ENCODE measurements at regions not wholly inside any gene's neighbourhood (a gene's known extent, or its start where the extent isn't known, plus 50 kb on each side); places are given as distances from the start of the nearest gene placed in this dataset.

DNA sequence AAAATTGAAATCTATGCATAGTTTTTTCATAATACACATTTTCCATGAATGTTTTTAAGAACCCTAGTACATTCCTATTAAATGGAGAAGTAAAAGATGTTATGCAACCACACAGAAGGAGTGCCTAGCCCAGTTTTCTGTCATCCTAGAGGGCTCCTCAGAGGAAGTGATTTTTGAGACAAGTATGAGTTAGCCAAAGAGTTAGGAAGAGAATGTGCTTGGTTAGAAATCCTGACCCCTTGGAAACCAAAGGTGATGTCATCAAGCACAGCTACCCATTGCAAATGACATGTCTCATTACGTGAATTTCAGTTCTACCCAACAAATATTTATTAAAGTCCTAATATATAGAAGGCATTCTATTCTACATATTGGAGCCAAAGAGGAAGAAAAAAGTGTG is 88.9 kb upstream of the TNFSF4 start:
- TF ChIP-seq SPI1 (IDR thresholded peaks at IDR 0.05; ENCODE audit: borderline replicate concordance, low read depth) (0 out of 2 replicates have a peak, but pooled peaks have one; percentile 9), POLR2AphosphoS5 (IDR thresholded peaks at IDR 0.05; ENCODE audit: low read depth) (no peak)
- H3K27me3 ChIP-seq (ENCODE audit: insufficient read depth, poor library complexity, severe bottlenecking): no peaks in the 10 kb centered on the region
- no peak for DNase-seq (ENCODE audit: low read depth in 1 of 2, low spot score in 1 of 2)
- H3K27ac ChIP-seq (replicated peaks): no peak overlapping the region
- H3K4me3 ChIP-seq (replicated peaks; ENCODE audit: insufficient read depth, low read length): no peak overlapping the region

GRCh38 chr1:173297798-173298391 is 90.8 kb upstream of the TNFSF4 start:
- no peak for DNase-seq (ENCODE audit: low read depth in 1 of 2, low spot score in 1 of 2)
- Histone ChIP-seq H3K27me3 (ENCODE audit: insufficient read depth, poor library complexity, severe bottlenecking) (no peaks in the 10 kb centered on the region), H3K4me3 (replicated peaks; ENCODE audit: insufficient read depth, low read length) (no peak overlapping the region), H3K27ac (replicated peaks) (no peak overlapping the region)
- no peak for TF ChIP-seq GABPA (IDR thresholded peaks at IDR 0.05; ENCODE audit: low read depth)
- no peak for TF ChIP-seq SPI1 (IDR thresholded peaks at IDR 0.05; ENCODE audit: borderline replicate concordance, low read depth)

DNA sequence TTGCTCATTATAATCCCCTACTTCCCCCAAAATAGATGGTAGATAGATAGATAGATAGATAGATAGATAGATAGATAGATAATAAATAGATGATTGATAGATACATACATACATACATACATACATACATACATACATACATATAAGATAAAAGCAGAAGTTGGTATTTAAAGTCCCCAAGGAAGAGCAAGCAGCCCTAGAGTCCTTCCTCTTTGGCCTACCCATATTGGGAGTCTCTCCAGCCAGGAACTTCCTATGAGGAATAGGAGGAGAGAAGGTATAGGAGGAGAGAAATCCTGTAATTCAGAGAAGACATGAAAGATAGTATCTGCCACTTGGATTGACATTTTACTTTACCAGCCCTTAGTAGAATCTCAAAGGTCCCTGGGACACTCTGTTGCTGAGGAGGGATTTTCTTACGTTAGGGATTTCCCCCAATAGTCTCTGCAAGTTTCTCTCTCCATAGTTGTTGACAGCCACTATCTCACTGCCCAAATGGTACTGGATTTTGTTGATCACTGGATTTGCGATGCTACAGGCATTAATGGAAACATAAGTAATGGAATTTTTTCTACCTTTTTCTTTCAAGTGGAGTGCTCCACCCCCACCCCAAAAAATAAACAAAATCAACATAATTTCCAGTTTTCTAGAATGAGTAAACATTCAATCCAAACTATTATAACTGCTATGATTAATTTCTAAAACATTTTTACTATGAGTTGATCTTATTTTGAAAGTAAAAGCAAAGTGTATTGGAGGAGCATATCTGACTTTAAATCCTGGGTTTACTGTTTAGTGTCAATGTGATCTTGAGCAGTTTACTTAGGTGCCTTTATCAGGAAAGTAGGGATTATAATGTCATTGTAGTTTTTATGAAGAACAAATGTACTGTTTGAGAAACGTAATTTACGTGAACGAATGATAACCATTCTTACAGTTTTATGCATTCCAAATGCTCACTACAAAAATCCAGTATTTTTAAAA is 93.2 kb upstream of the TNFSF4 start:
- no peak for DNase-seq (ENCODE audit: low read depth in 1 of 2, low spot score in 1 of 2)
- no peak overlapping the region for H3K4me3 ChIP-seq (replicated peaks; ENCODE audit: insufficient read depth, low read length)
- no peak for TF ChIP-seq POLR2AphosphoS5 (IDR thresholded peaks at IDR 0.05; ENCODE audit: low read depth)
- TF ChIP-seq SPI1 (IDR thresholded peaks at IDR 0.05; ENCODE audit: borderline replicate concordance, low read depth): peak; percentile 21; the same call in 1 of the 2 replicates

GRCh38 chr1:173301507-173301906 is 94.4 kb upstream of the TNFSF4 start:
- no peak for TF ChIP-seq GABPA (IDR thresholded peaks at IDR 0.05; ENCODE audit: low read depth)
- no peak for TF ChIP-seq POLR2AphosphoS5 (IDR thresholded peaks at IDR 0.05; ENCODE audit: low read depth)
- no peak for TF ChIP-seq SPI1 (IDR thresholded peaks at IDR 0.05; ENCODE audit: borderline replicate concordance, low read depth)
- TF ChIP-seq, protein P1, sequence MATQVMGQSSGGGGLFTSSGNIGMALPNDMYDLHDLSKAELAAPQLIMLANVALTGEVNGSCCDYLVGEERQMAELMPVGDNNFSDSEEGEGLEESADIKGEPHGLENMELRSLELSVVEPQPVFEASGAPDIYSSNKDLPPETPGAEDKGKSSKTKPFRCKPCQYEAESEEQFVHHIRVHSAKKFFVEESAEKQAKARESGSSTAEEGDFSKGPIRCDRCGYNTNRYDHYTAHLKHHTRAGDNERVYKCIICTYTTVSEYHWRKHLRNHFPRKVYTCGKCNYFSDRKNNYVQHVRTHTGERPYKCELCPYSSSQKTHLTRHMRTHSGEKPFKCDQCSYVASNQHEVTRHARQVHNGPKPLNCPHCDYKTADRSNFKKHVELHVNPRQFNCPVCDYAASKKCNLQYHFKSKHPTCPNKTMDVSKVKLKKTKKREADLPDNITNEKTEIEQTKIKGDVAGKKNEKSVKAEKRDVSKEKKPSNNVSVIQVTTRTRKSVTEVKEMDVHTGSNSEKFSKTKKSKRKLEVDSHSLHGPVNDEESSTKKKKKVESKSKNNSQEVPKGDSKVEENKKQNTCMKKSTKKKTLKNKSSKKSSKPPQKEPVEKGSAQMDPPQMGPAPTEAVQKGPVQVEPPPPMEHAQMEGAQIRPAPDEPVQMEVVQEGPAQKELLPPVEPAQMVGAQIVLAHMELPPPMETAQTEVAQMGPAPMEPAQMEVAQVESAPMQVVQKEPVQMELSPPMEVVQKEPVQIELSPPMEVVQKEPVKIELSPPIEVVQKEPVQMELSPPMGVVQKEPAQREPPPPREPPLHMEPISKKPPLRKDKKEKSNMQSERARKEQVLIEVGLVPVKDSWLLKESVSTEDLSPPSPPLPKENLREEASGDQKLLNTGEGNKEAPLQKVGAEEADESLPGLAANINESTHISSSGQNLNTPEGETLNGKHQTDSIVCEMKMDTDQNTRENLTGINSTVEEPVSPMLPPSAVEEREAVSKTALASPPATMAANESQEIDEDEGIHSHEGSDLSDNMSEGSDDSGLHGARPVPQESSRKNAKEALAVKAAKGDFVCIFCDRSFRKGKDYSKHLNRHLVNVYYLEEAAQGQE (IDR thresholded peaks at IDR 0.05; ENCODE audit: insufficient replicate concordance, low read depth): no peak
- TF ChIP-seq, protein P2, sequence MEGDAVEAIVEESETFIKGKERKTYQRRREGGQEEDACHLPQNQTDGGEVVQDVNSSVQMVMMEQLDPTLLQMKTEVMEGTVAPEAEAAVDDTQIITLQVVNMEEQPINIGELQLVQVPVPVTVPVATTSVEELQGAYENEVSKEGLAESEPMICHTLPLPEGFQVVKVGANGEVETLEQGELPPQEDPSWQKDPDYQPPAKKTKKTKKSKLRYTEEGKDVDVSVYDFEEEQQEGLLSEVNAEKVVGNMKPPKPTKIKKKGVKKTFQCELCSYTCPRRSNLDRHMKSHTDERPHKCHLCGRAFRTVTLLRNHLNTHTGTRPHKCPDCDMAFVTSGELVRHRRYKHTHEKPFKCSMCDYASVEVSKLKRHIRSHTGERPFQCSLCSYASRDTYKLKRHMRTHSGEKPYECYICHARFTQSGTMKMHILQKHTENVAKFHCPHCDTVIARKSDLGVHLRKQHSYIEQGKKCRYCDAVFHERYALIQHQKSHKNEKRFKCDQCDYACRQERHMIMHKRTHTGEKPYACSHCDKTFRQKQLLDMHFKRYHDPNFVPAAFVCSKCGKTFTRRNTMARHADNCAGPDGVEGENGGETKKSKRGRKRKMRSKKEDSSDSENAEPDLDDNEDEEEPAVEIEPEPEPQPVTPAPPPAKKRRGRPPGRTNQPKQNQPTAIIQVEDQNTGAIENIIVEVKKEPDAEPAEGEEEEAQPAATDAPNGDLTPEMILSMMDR (IDR thresholded peaks at IDR 0.05; ENCODE audit: insufficient read depth, low read length): no peak
- Histone ChIP-seq H3K4me3 (replicated peaks; ENCODE audit: insufficient read depth, low read length) (no peak overlapping the region), H3K27me3 (ENCODE audit: insufficient read depth, poor library complexity, severe bottlenecking) (no peaks in the 10 kb centered on the region), H3K27ac (replicated peaks) (no peak overlapping the region)
- DNase-seq (ENCODE audit: low read depth in 1 of 2, low spot score in 1 of 2): no peak

More for the DNA sequence above, 93.2 kb upstream of the TNFSF4 start:
- no peak overlapping the region for H3K27ac ChIP-seq (replicated peaks)
- H3K27me3 ChIP-seq (ENCODE audit: insufficient read depth, poor library complexity, severe bottlenecking): no peaks in the 10 kb centered on the region

DNA sequence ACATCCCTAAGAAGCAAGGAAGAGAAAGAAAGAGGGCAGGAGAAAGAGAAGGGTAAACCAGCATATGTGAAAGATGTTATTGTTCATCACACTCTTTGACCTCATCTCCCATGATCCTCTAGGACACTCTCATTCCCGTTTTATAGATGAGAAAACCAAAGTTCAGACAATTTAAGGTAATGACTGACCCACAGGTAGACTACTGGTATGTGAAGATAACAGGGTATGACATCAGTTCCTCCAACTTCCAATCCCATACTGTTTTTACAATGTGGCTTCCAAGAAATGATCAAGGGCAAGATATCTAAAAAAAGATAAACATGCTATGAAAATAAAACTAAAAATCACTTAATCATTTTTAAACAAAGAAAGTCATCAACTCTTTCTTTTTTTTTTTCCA is 95.2 kb upstream of the TNFSF4 start:
- TF ChIP-seq GABPA (IDR thresholded peaks at IDR 0.05; ENCODE audit: low read depth) (no peak), POLR2AphosphoS5 (IDR thresholded peaks at IDR 0.05; ENCODE audit: low read depth) (no peak)
- TF ChIP-seq, protein P1 (IDR thresholded peaks at IDR 0.05; ENCODE audit: insufficient replicate concordance, low read depth): no peak
- no peak overlapping the region for H3K27ac ChIP-seq (replicated peaks)
- DNase-seq (ENCODE audit: low read depth in 1 of 2, low spot score in 1 of 2): no peak

More for the DNA sequence above, 95.2 kb upstream of the TNFSF4 start:
- H3K4me3 ChIP-seq (replicated peaks; ENCODE audit: insufficient read depth, low read length): no peak overlapping the region
- H3K27me3 ChIP-seq (ENCODE audit: insufficient read depth, poor library complexity, severe bottlenecking): no peaks in the 10 kb centered on the region
